ENCODE measurements at regions not wholly inside any gene's neighbourhood (a gene's known extent, or its start where the extent isn't known, plus 50 kb on each side); places are given as distances from the start of the nearest gene placed in this dataset.

DNA sequence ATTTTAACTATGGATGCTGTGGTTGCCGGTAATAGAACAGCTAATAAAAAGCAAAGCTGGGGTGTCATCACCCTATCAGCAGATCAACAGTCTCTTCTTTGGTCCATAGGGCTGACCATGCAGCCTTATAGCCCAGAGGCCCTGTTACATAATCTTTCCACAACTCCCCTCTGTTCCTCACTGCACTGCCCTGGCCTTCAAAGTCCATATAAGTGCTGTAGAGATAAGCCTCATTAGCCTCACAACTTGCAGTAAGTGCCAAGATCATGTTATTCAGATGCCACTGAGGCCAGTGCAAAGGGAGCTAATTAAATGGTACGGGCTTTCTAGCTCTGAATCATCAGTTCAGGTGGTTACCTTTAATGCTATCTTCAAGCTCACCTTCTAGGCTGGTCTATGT, 89.7 kb upstream of the CXCR4 start:
- Histone ChIP-seq H3K4me3 (ENCODE audit: low read depth, low read length) (no peak overlapping the region), H3K36me3 (ENCODE audit: control insufficient read depth, insufficient read depth, low read length) (no peaks in the 10 kb centered on the region), H3K27me3 (ENCODE audit: control insufficient read depth, insufficient read depth, low read length) (0 out of 2 replicates have a peak, but pooled peaks cover 1% of the 10 kb centered on the region)
- ChIA-PET POLR2A (no interaction called here), CTCF (interaction anchor here (0.8 kb wide), 1 partner anchor 9 kb away, joined by 3 read pairs; no protein-coding TSS in a partner anchor)
- TF ChIP-seq, protein P1, sequence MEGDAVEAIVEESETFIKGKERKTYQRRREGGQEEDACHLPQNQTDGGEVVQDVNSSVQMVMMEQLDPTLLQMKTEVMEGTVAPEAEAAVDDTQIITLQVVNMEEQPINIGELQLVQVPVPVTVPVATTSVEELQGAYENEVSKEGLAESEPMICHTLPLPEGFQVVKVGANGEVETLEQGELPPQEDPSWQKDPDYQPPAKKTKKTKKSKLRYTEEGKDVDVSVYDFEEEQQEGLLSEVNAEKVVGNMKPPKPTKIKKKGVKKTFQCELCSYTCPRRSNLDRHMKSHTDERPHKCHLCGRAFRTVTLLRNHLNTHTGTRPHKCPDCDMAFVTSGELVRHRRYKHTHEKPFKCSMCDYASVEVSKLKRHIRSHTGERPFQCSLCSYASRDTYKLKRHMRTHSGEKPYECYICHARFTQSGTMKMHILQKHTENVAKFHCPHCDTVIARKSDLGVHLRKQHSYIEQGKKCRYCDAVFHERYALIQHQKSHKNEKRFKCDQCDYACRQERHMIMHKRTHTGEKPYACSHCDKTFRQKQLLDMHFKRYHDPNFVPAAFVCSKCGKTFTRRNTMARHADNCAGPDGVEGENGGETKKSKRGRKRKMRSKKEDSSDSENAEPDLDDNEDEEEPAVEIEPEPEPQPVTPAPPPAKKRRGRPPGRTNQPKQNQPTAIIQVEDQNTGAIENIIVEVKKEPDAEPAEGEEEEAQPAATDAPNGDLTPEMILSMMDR (IDR thresholded peaks at IDR 0.05; ENCODE audit: insufficient read depth, low read depth, low read length): no peak
- no peak for DNase-seq (ENCODE audit: low read depth)

DNA sequence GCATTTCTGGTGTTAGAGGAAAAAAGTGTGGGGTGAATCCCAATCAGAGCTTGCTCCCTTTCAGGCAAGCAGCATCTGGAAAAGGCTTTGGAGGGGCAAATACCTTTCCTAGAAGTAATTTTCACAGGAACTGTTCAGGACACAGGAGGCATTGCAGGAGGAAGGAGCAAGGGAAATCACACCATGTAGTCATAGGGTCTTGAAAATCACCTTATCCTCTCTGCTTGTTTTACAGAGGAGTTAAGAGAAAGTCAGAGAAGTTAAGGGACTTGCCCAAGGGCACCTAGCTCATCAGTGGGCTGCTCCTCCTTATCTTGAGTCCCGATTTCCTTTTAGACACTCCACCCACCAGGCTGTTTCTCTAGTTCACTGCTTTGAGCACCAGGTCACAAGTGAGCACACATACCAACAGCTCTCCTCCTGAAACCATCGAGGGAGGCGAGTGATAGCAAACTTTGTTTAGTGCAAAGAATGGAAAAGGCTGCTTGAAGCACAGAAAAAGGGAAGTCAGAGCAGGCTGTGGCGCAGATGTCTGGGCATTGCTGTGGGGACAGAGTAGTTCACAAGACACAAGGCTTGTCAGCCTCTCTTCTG, 89.2 kb upstream of the CXCR4 start:
- DNase-seq (ENCODE audit: low read depth): no peak
- Histone ChIP-seq H3K27me3 (ENCODE audit: control insufficient read depth, insufficient read depth, low read length) (0 out of 2 replicates have a peak, but pooled peaks cover 1% of the 10 kb centered on the region), H3K4me3 (ENCODE audit: low read depth, low read length) (no peak overlapping the region), H3K36me3 (ENCODE audit: control insufficient read depth, insufficient read depth, low read length) (no peaks in the 10 kb centered on the region)
- TF ChIP-seq, protein P1 (IDR thresholded peaks at IDR 0.05; ENCODE audit: insufficient read depth, low read depth, low read length): no peak
- POLR2A ChIA-PET: no interaction called here
- CTCF ChIA-PET: interaction anchor here (0.8 kb wide), 1 partner anchor 9 kb away, joined by 3 read pairs; no protein-coding TSS in a partner anchor

DNA sequence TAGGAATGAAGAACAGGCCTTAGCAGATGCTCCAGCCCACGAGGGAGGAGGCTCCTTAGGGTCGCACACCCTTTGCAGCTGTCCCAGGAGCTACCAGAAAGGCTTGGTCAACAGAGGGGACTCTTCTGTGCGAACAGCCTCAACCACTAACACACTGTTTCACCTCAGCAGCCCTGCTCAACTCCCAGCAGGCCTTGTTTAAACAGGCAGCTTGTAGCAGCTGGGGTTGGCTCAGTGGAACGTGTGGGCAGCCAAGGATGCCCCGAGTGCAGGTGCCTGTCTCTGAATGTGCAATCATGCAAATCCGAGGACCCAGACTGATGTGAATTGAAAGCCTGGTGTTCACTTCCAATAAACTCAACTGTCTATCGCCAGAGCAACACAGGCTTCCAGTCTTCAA, 88.7 kb upstream of the CXCR4 start:
- ChIA-PET CTCF (no interaction called here), POLR2A (no interaction called here)
- H3K4me3 ChIP-seq (ENCODE audit: low read depth, low read length): no peak overlapping the region
- H3K36me3 ChIP-seq (ENCODE audit: control insufficient read depth, insufficient read depth, low read length): no peaks in the 10 kb centered on the region
- H3K27me3 ChIP-seq (ENCODE audit: control insufficient read depth, insufficient read depth, low read length): 0 out of 2 replicates have a peak, but pooled peaks cover 1% of the 10 kb centered on the region
- DNase-seq (ENCODE audit: low read depth): no peak
- TF ChIP-seq, protein P1 (IDR thresholded peaks at IDR 0.05; ENCODE audit: insufficient read depth, low read depth, low read length): no peak

DNA sequence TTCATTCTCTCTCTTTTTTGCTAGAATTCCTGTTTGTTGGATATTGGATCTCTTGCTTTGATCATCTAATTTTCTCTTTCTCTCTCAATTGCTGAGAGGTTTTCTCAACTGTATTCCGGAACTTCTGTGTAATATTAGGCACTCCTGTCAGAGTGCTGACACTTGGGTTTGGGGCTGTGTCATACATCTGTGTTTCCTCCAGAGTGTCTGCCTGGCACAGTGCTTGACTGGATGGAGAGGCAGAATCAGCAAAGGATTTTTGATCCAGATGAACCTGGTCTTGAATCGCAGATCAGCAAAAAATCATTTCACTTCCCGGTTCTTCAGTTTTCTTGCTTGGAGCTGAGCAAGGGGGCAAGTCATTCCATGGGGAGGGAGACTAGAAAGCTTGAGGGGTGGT, 87.7 kb upstream of the CXCR4 start:
- no peaks in the 10 kb centered on the region for H3K36me3 ChIP-seq (ENCODE audit: control insufficient read depth, insufficient read depth, low read length)
- POLR2A ChIA-PET: no interaction called here
- DNase-seq (ENCODE audit: low read depth): no peak
- CTCF ChIA-PET: interaction anchor here (0.9 kb wide), 1 partner anchor 19 kb away, joined by 3 read pairs; no protein-coding TSS in a partner anchor
- no peak overlapping the region for H3K4me3 ChIP-seq (ENCODE audit: low read depth, low read length)
- 0 out of 2 replicates have a peak, but pooled peaks cover 1% of the 10 kb centered on the region for H3K27me3 ChIP-seq (ENCODE audit: control insufficient read depth, insufficient read depth, low read length)
- TF ChIP-seq, protein P1 (IDR thresholded peaks at IDR 0.05; ENCODE audit: insufficient read depth, low read depth, low read length): no peak

DNA sequence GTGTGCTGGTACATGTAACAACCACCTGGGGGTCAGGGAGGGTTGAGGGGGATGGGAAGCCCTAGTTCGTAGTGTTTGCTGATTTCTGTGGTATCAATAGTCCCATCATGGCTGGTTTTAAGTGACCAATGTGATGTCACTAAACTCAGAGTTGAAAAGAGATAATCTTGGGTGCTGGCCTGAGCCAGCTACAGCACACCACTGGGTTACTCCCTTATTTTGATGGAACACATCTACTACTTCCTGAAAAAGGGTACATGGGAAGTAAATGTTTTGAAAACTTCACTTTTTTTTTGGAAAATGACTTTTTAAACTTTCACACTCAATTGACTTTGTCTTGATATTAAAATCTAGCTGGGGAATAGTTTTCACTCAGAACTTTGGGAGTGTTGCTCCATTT, 87.0 kb upstream of the CXCR4 start:
- H3K36me3 ChIP-seq (ENCODE audit: control insufficient read depth, insufficient read depth, low read length): no peaks in the 10 kb centered on the region
- 0 out of 2 replicates have a peak, but pooled peaks cover 1% of the 10 kb centered on the region for H3K27me3 ChIP-seq (ENCODE audit: control insufficient read depth, insufficient read depth, low read length)
- no peak overlapping the region for H3K4me3 ChIP-seq (ENCODE audit: low read depth, low read length)
- DNase-seq (ENCODE audit: low read depth): no peak
- ChIA-PET POLR2A (no interaction called here), CTCF (no interaction called here)
- TF ChIP-seq, protein P1 (IDR thresholded peaks at IDR 0.05; ENCODE audit: insufficient read depth, low read depth, low read length): no peak
